ENCODE measurements at regions not wholly inside any gene's neighbourhood (a gene's known extent, or its start where the extent isn't known, plus 50 kb on each side); places are given as distances from the start of the nearest gene placed in this dataset.

DNA sequence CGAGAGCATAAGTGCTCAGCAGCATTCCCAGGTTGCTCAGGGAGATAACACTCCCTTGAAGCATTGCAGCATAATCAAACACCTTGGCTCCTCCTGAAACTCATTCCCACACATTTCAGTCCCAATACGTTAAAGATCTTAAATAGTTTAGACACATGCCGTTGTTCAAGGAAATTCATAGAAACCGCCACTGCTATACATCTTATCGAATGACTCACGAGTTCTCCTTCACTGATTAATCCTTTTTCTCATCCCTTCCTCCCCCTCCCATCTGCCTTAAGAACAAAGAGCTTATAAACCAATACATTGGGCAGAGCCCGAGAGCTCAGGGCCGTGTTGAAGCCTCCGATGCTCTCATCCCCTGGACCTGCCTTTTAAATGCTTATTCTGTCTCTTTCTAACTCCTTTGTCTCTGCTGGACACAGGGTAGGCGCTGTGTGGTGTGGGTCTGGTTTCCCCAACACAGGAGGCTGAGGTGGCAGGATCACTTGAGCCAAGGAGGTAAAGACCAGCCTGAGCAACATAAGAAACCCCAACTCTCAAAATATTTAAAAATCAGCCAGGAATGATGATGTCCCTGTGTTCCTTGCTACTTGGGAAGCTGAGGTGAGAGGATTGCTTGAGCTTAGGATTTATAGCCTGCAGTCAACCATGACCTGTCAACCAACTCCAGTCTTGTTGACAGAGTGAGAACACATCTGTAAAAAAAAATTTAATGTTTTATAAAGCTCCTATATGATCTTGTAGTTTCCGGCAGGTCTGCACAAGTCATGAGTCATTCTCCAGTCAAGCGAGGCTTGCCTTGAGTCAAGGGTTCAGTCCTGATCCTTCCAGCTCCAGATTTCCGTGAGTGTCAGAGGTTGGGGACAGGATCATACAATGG lies 394.0 kb upstream of the HSFY2 start:
- H3K4me1 ChIP-seq (ENCODE audit: control insufficient read depth in 4 of 4, insufficient read depth in 4 of 4, low read length in 3 of 4), result no peaks in the 10 kb centered on the region
- H3K4me3 ChIP-seq (ENCODE audit: low read depth in 1 of 3, low read length in 3 of 3), result no peak overlapping the region
- WGBS, result 85% methylated on average over 13 of the region's 13 CpGs
- H3K27me3 ChIP-seq (ENCODE audit: control insufficient read depth in 4 of 4, insufficient read depth in 4 of 4, low read length in 3 of 4), result no peaks in the 10 kb centered on the region
- no peak for DNase-seq (ENCODE audit: low spot score)
- no peak overlapping the region for H3K9ac ChIP-seq (ENCODE audit: low read depth in 1 of 2, low read length in 2 of 2)
- H3K9me3 ChIP-seq (ENCODE audit: control insufficient read depth in 4 of 4, low read length in 3 of 4), result no peaks in the 10 kb centered on the region
- TF ChIP-seq, protein P1, sequence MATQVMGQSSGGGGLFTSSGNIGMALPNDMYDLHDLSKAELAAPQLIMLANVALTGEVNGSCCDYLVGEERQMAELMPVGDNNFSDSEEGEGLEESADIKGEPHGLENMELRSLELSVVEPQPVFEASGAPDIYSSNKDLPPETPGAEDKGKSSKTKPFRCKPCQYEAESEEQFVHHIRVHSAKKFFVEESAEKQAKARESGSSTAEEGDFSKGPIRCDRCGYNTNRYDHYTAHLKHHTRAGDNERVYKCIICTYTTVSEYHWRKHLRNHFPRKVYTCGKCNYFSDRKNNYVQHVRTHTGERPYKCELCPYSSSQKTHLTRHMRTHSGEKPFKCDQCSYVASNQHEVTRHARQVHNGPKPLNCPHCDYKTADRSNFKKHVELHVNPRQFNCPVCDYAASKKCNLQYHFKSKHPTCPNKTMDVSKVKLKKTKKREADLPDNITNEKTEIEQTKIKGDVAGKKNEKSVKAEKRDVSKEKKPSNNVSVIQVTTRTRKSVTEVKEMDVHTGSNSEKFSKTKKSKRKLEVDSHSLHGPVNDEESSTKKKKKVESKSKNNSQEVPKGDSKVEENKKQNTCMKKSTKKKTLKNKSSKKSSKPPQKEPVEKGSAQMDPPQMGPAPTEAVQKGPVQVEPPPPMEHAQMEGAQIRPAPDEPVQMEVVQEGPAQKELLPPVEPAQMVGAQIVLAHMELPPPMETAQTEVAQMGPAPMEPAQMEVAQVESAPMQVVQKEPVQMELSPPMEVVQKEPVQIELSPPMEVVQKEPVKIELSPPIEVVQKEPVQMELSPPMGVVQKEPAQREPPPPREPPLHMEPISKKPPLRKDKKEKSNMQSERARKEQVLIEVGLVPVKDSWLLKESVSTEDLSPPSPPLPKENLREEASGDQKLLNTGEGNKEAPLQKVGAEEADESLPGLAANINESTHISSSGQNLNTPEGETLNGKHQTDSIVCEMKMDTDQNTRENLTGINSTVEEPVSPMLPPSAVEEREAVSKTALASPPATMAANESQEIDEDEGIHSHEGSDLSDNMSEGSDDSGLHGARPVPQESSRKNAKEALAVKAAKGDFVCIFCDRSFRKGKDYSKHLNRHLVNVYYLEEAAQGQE (IDR thresholded peaks at IDR 0.05), result no peak
- TF ChIP-seq NR2F2 (IDR thresholded peaks at IDR 0.05) (no peak), JUND (IDR thresholded peaks at IDR 0.05) (no peak), FOXA1 (IDR thresholded peaks at IDR 0.05) (no peak)
- H3K27ac ChIP-seq (ENCODE audit: low read depth in 1 of 2, low read length in 2 of 2), result no peak overlapping the region
- no peaks in the 10 kb centered on the region for H3K36me3 ChIP-seq (ENCODE audit: control insufficient read depth in 4 of 4, insufficient read depth in 3 of 4, low read depth in 1 of 4, low read length in 3 of 4)

DNA sequence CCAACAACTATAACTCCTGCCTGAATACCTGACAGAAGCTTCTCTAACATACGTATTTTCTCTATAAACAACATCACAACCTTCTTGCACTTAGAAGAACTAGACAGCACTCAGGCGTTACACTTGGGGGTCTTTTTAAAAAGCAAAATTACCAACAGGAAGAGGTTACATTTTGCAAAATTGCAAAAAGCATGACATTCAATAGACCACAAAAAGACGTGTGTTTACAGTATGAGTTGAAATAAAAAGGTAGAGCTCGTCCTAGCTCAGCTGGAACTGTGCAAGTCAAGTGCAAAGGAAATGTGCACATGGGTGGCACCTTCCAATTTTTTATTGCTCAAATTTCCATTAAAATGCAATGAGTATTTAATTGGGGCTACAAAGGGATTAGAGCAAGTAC lies 375.2 kb upstream of the HSFY2 start:
- no peaks in the 10 kb centered on the region for H3K27me3 ChIP-seq (ENCODE audit: control insufficient read depth in 4 of 4, insufficient read depth in 4 of 4, low read length in 3 of 4)
- no peaks in the 10 kb centered on the region for H3K36me3 ChIP-seq (ENCODE audit: control insufficient read depth in 4 of 4, insufficient read depth in 3 of 4, low read depth in 1 of 4, low read length in 3 of 4)
- no peaks in the 10 kb centered on the region for H3K9me3 ChIP-seq (ENCODE audit: control insufficient read depth in 4 of 4, low read length in 3 of 4)
- TF ChIP-seq EGR1 (IDR thresholded peaks at IDR 0.05; ENCODE audit: low read depth in 2 of 2) (no peak), FOXA2 (IDR thresholded peaks at IDR 0.05) (no peak), SP1 (IDR thresholded peaks at IDR 0.05) (no peak), RXRA (IDR thresholded peaks at IDR 0.05) (no peak), FOXA1 (IDR thresholded peaks at IDR 0.05) (no peak)
- TF ChIP-seq, protein P2, sequence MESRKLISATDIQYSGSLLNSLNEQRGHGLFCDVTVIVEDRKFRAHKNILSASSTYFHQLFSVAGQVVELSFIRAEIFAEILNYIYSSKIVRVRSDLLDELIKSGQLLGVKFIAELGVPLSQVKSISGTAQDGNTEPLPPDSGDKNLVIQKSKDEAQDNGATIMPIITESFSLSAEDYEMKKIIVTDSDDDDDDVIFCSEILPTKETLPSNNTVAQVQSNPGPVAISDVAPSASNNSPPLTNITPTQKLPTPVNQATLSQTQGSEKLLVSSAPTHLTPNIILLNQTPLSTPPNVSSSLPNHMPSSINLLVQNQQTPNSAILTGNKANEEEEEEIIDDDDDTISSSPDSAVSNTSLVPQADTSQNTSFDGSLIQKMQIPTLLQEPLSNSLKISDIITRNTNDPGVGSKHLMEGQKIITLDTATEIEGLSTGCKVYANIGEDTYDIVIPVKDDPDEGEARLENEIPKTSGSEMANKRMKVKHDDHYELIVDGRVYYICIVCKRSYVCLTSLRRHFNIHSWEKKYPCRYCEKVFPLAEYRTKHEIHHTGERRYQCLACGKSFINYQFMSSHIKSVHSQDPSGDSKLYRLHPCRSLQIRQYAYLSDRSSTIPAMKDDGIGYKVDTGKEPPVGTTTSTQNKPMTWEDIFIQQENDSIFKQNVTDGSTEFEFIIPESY (IDR thresholded peaks at IDR 0.05), result no peak
- TF ChIP-seq, protein P3, sequence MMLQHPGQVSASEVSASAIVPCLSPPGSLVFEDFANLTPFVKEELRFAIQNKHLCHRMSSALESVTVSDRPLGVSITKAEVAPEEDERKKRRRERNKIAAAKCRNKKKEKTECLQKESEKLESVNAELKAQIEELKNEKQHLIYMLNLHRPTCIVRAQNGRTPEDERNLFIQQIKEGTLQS (IDR thresholded peaks at IDR 0.05), result no peak
- TF ChIP-seq, protein P4, sequence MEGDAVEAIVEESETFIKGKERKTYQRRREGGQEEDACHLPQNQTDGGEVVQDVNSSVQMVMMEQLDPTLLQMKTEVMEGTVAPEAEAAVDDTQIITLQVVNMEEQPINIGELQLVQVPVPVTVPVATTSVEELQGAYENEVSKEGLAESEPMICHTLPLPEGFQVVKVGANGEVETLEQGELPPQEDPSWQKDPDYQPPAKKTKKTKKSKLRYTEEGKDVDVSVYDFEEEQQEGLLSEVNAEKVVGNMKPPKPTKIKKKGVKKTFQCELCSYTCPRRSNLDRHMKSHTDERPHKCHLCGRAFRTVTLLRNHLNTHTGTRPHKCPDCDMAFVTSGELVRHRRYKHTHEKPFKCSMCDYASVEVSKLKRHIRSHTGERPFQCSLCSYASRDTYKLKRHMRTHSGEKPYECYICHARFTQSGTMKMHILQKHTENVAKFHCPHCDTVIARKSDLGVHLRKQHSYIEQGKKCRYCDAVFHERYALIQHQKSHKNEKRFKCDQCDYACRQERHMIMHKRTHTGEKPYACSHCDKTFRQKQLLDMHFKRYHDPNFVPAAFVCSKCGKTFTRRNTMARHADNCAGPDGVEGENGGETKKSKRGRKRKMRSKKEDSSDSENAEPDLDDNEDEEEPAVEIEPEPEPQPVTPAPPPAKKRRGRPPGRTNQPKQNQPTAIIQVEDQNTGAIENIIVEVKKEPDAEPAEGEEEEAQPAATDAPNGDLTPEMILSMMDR (IDR thresholded peaks at IDR 0.05; ENCODE audit: low read depth, low read length, missing input control), result no peak
- no peak overlapping the region for H3K9ac ChIP-seq (ENCODE audit: low read depth in 1 of 2, low read length in 2 of 2)
- 84% methylated on average over 4 of the region's 4 CpGs for WGBS
- no peak for DNase-seq (ENCODE audit: low spot score)
- no peak overlapping the region for H3K27ac ChIP-seq (ENCODE audit: low read depth in 1 of 2, low read length in 2 of 2)
- H3K4me1 ChIP-seq (ENCODE audit: control insufficient read depth in 4 of 4, insufficient read depth in 4 of 4, low read length in 3 of 4), result peaks cover 0 to 2% (median 0%) of the 10 kb centered on the region in 4 donors
- no peak overlapping the region for H3K4me3 ChIP-seq (ENCODE audit: low read depth in 1 of 3, low read length in 3 of 3)

All from liver (tissue), 8 donors.